Keratinocyte (primary cell): ENCODE measurements at regions not wholly inside any gene's neighbourhood (a gene's known extent, or its start where the extent isn't known, plus 50 kb on each side); places are given as distances from the start of the nearest gene placed in this dataset.

Source experiments
- DNase-seq: peaks from one replicate; pipeline ENCODE4 v3.0.0-alpha.2; 2011; ENCODE audit warnings: low read depth, missing footprints, low spot score
- FAIRE-seq: peaks from 2 replicates; lab custom pipeline; 2011; peaks lifted over from hg19 to GRCh38; lab: Jason Lieb, UNC
- H2AFZ ChIP-seq: 2 replicates; pipeline ENCODE4 v1.6.0; 2012; ENCODE audit warnings: low read length, control low read depth, inconsistent platforms; ENCODE audit not compliant: control insufficient read depth
- H3K27ac ChIP-seq: 2 replicates; pipeline ENCODE4 v1.5.1; 2011; ENCODE audit warnings: low read length; ENCODE audit not compliant: control insufficient read depth, insufficient read depth
- H3K27me3 ChIP-seq: 3 replicates; pipeline ENCODE4 v1.6.0; 2011; ENCODE audit warnings: low read length; ENCODE audit not compliant: control insufficient read depth, insufficient read depth; ENCODE audit errors: extremely low read depth
- H3K36me3 ChIP-seq, 2 experiments: 2 replicates in 1 of 2; 3 replicates in 1 of 2; pipeline ENCODE4 v1.5.1; 2011; ENCODE audit warnings: low read length in 2 of 2, mild to moderate bottlenecking in 1 of 2; ENCODE audit not compliant: control insufficient read depth in 2 of 2, insufficient read depth in 2 of 2; ENCODE audit errors: extremely low read depth in 1 of 2
- H3K4me1 ChIP-seq: 3 replicates; pipeline ENCODE4 v1.5.1; 2011; ENCODE audit warnings: low read length; ENCODE audit not compliant: control insufficient read depth, insufficient read depth; ENCODE audit errors: extremely low read depth
- H3K4me2 ChIP-seq: 3 replicates; pipeline ENCODE4 v1.6.0; 2011; ENCODE audit warnings: low read depth, low read length; ENCODE audit not compliant: control insufficient read depth, insufficient read depth; ENCODE audit errors: extremely low read depth
- H3K4me3 ChIP-seq, 3 experiments: fragments of 200-600 bp in 1 of 3; sonication (generic) in 1 of 3; 2 replicates in 2 of 3; 3 replicates in 1 of 3; pipeline ENCODE4 v1.5.1; 2011 to 2016; ENCODE audit warnings: low read length in 3 of 3, mild to moderate bottlenecking in 3 of 3, control low read depth in 2 of 3, inconsistent platforms in 1 of 3, low read depth in 1 of 3, mixed read lengths in 1 of 3, mixed run types in 1 of 3, moderate library complexity in 1 of 3; ENCODE audit not compliant: control insufficient read depth in 2 of 3, insufficient read depth in 2 of 3; ENCODE audit errors: extremely low read depth in 1 of 3
- H3K79me2 ChIP-seq: 2 replicates; pipeline ENCODE4 v1.6.0; 2012; ENCODE audit warnings: low read length; ENCODE audit not compliant: control insufficient read depth, insufficient read depth
- H3K9ac ChIP-seq: 3 replicates; pipeline ENCODE4 v1.6.0; 2011; ENCODE audit warnings: low read length; ENCODE audit not compliant: control insufficient read depth, insufficient read depth; ENCODE audit errors: extremely low read depth
- H3K9me1 ChIP-seq: 3 replicates; pipeline ENCODE4 v1.6.0; 2011; ENCODE audit warnings: low read length; ENCODE audit not compliant: control insufficient read depth, insufficient read depth; ENCODE audit errors: extremely low read depth
- H3K9me3 ChIP-seq: 2 replicates; pipeline ENCODE4 v1.5.1; 2012; ENCODE audit warnings: low read depth, low read length; ENCODE audit not compliant: control insufficient read depth
- H4K20me1 ChIP-seq: 3 replicates; pipeline ENCODE4 v1.6.0; 2011; ENCODE audit warnings: low read length; ENCODE audit not compliant: control insufficient read depth, insufficient read depth; ENCODE audit errors: extremely low read depth
- CTCF ChIP-seq, 3 experiments: IDR thresholded peaks in 1 of 3; conservative IDR thresholded peaks in 1 of 3; optimal IDR thresholded peaks in 1 of 3; 2 replicates in 2 of 3; 3 replicates in 1 of 3; pipeline versions ENCODE3 to v1.5.1; 2011; ENCODE audit warnings: low read length in 3 of 3, mild to moderate bottlenecking in 3 of 3, moderate library complexity in 2 of 3, control low read depth in 1 of 3, inconsistent platforms in 1 of 3; ENCODE audit not compliant: insufficient read depth in 2 of 3; ENCODE audit errors: extremely low read depth in 1 of 3
- EZH2 ChIP-seq: IDR thresholded peaks from one replicate; pipeline ENCODE4 v1.6.1; 2012; ENCODE audit warnings: inconsistent platforms, mild to moderate bottlenecking, low read length, moderate library complexity
- dilution Hi-C: fragments of 300-500 bp; cut with MboI; formaldehyde crosslinking; loops from one replicate; pipeline ENCODE4 v1.7.0; 2020; ENCODE audit warnings: low sequenced_read_pairs; ENCODE audit not compliant: extremely low pct_ligation_motif_present

GRCh38 chr4:30922625-30923024, 202.5 kb downstream of the PCDH7 start:
- Histone ChIP-seq H3K4me1 (no peaks in the 10 kb centered on the region), H3K79me2 (no peaks in the 10 kb centered on the region), H3K36me3 (no peaks in the 10 kb centered on the region), H3K27ac (no peak overlapping the region), H3K4me3 (no peak overlapping the region), H3K9me3 (no peaks in the 10 kb centered on the region), H2AFZ (no peak overlapping the region), H4K20me1 (no peaks in the 10 kb centered on the region), H3K27me3 (no peaks in the 10 kb centered on the region), H3K9me1 (no peaks in the 10 kb centered on the region), H3K9ac (no peak overlapping the region), H3K4me2 (no peak overlapping the region)
- TF ChIP-seq EZH2 (no peak), CTCF (optimal IDR thresholded peaks at IDR 0.05 in 1 of 3, IDR thresholded peaks at IDR 0.05 in 1 of 3, conservative IDR thresholded peaks at IDR 0.05 in 1 of 3; ENCODE audit: extremely low read depth in 1 of 3, insufficient read depth in 2 of 3, low read length in 3 of 3) (no peak)
- DNase-seq = no peak
- dilution Hi-C loops = no loop called here
- no peak for FAIRE-seq

GRCh38 chr4:30924495-30924894, 204.3 kb downstream of the PCDH7 start:
- Histone ChIP-seq H3K4me3 (no peak overlapping the region), H3K27ac (no peak overlapping the region), H3K4me2 (no peak overlapping the region), H3K36me3 (no peaks in the 10 kb centered on the region), H2AFZ (no peak overlapping the region), H3K27me3 (no peaks in the 10 kb centered on the region), H4K20me1 (no peaks in the 10 kb centered on the region), H3K9me3 (no peaks in the 10 kb centered on the region), H3K4me1 (no peaks in the 10 kb centered on the region), H3K79me2 (no peaks in the 10 kb centered on the region), H3K9me1 (no peaks in the 10 kb centered on the region), H3K9ac (no peak overlapping the region)
- dilution Hi-C loops = no loop called here
- TF ChIP-seq EZH2 (no peak), CTCF (optimal IDR thresholded peaks at IDR 0.05 in 1 of 3, IDR thresholded peaks at IDR 0.05 in 1 of 3, conservative IDR thresholded peaks at IDR 0.05 in 1 of 3; ENCODE audit: extremely low read depth in 1 of 3, insufficient read depth in 2 of 3, low read length in 3 of 3) (no peak)
- FAIRE-seq = no peak
- DNase-seq = no peak
